OCI-LY3 (cell line): ENCODE measurements at regions not wholly inside any gene's neighbourhood (a gene's known extent, or its start where the extent isn't known, plus 50 kb on each side); places are given as distances from the start of the nearest gene placed in this dataset.
"Not testable (repeated sequence)": the region's sequence is repeated elsewhere in the genome, so short reads cannot be mapped to it uniquely, and the experiment has no call there.

ENCODE experiments used
- H2AFZ ChIP-seq: fragments of 200-600, 300-600 bp; shearing (Covaris generic); 2 replicates; pipeline ENCODE4 v1.6.0; 2014; ENCODE audit warnings: antibody characterized with exemption, low read depth, low read length
- H3K27ac ChIP-seq: fragments of 200-600, 300-600 bp; sonication (generic); 2 replicates; pipeline ENCODE4 v1.5.1; 2014; ENCODE audit warnings: mild to moderate bottlenecking, low read length, moderate library complexity, mixed read lengths
- H3K27me3 ChIP-seq: fragments of 200-600, 300-600 bp; sonication (generic); 2 replicates; pipeline ENCODE4 v1.6.1; 2014; ENCODE audit warnings: low read depth, low read length, mixed read lengths
- H3K36me3 ChIP-seq: fragments of 200-600, 300-600 bp; sonication (generic); replicated peaks from 2 replicates; pipeline ENCODE3; 2014; ENCODE audit warnings: low read depth, low read length, mixed read lengths
- H3K4me1 ChIP-seq: fragments of 300-600, 200-600 bp; sonication (generic); 2 replicates; pipeline ENCODE4 v1.6.1; 2014; ENCODE audit warnings: low read length, mixed read lengths
- H3K4me2 ChIP-seq: fragments of 200-600, 300-600 bp; sonication (generic); 2 replicates; pipeline ENCODE4 v1.6.1; 2014; ENCODE audit warnings: low read length, mixed read lengths
- H3K4me3 ChIP-seq: fragments of 300-600, 200-600 bp; sonication (generic); 2 replicates; pipeline ENCODE4 v1.5.1; 2014; ENCODE audit warnings: antibody characterized with exemption, mild to moderate bottlenecking, low read length, moderate library complexity
- H3K79me2 ChIP-seq: fragments of 300-600, 200-600 bp; shearing (Covaris generic); 2 replicates; pipeline ENCODE4 v1.6.1; 2014; ENCODE audit warnings: mild to moderate bottlenecking, low read length, mixed read lengths
- H3K9ac ChIP-seq: fragments of 300-600, 200-600 bp; shearing (Covaris generic); 2 replicates; pipeline ENCODE4 v1.6.0; 2014; ENCODE audit warnings: mild to moderate bottlenecking, low read length, moderate library complexity
- H3K9me3 ChIP-seq: fragments of 200-600, 300-600 bp; shearing (Covaris generic); 2 replicates; pipeline ENCODE4 v1.6.1; 2014; ENCODE audit warnings: low read length, mixed read lengths; ENCODE audit not compliant: insufficient read depth
- H4K20me1 ChIP-seq: fragments of 200-600, 300-600 bp; sonication (generic); 2 replicates; pipeline ENCODE4 v1.6.1; 2016; ENCODE audit warnings: low read length, mixed read lengths; ENCODE audit not compliant: insufficient read depth
- CTCF ChIP-seq: fragments of 200-600, 300-600 bp; sonication (generic); IDR thresholded peaks from 2 replicates; pipeline ENCODE4 v1.5.1; 2014; ENCODE audit warnings: antibody characterized with exemption, low read length, low read depth
- EZH2phosphoT487 ChIP-seq: fragments of 200-600 bp; shearing (Covaris generic); IDR thresholded peaks from 2 replicates; pipeline ENCODE4 v1.6.1; 2018; ENCODE audit warnings: antibody characterized with exemption, mixed run types, low read depth

DNA sequence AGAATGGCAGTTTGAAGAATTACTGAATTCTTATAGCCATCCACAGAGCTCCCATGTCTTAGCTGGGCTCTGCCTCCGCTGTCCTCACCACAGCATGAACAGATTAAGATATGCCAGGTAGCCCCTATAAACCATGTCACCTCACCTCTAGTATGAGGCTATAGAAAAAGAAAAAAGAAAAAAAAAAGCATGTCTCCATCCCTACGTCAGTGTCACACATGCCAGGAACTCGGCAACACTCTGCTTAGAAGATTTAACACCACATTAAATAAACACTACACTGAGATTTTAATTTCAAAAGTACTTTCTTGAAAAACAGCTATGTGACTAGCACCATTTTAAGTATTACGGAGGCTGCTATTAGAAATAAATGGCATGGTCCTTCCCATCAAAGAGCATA lies 149.4 kb downstream of the CAPZA3 start:
- Histone ChIP-seq H3K4me3 (no peak overlapping the region), H3K36me3 (no peaks in the 10 kb centered on the region), H3K27me3 (no peaks in the 10 kb centered on the region), H3K9me3 (0 out of 2 replicates have a peak, but pooled peaks cover 2% of the 10 kb centered on the region), H3K27ac (no peak overlapping the region), H3K4me1 (no peaks in the 10 kb centered on the region), H3K79me2 (no peaks in the 10 kb centered on the region), H2AFZ (no peak overlapping the region), H3K9ac (no peak overlapping the region), H3K4me2 (no peak overlapping the region), H4K20me1 (no peaks in the 10 kb centered on the region)
- TF ChIP-seq CTCF, result no peak
- TF ChIP-seq EZH2phosphoT487, result no peak

GRCh38 chr12:18888047-18888446 lies 150.1 kb downstream of the CAPZA3 start:
- Histone ChIP-seq H3K4me2 (no peak overlapping the region), H3K4me1 (no peaks in the 10 kb centered on the region), H3K9ac (no peak overlapping the region), H3K9me3 (0 out of 2 replicates have a peak, but pooled peaks cover 2% of the 10 kb centered on the region), H4K20me1 (no peaks in the 10 kb centered on the region), H3K4me3 (no peak overlapping the region), H3K79me2 (no peaks in the 10 kb centered on the region), H3K27me3 (no peaks in the 10 kb centered on the region), H2AFZ (no peak overlapping the region), H3K27ac (no peak overlapping the region), H3K36me3 (no peaks in the 10 kb centered on the region)
- TF ChIP-seq CTCF, result no peak
- TF ChIP-seq EZH2phosphoT487, result no peak

DNA sequence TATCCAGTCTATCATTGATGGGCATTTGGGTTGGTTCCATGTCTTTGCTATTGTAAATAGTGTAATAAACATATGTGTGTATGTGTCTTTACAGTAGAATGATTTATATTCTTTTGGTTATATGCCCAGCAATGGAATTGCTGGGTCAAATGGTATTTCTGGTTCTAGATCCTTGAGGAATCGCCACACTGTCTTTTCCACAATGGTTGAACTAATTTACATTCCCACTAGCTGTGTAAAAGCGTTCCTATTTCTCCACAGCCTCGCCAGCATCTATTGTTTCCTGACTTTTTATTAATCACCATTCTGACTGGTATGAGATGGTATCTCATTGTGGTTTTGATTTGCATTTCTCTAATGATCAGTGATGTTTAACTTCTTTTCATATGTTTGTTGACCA lies 152.7 kb downstream of the CAPZA3 start:
- H3K4me2 ChIP-seq, H3K27me3 ChIP-seq, H4K20me1 ChIP-seq, H3K4me1 ChIP-seq, H3K27ac ChIP-seq, H2AFZ ChIP-seq, H3K79me2 ChIP-seq, H3K36me3 ChIP-seq, H3K4me3 ChIP-seq, H3K9me3 ChIP-seq, H3K9ac ChIP-seq: not testable (repeated sequence)

- Histone ChIP-seq H3K36me3 (no peaks in the 10 kb centered on the region), H3K4me3 (no peak overlapping the region), H3K27me3 (no peaks in the 10 kb centered on the region), H2AFZ (no peak overlapping the region), H3K4me1 (no peaks in the 10 kb centered on the region), H3K27ac (no peak overlapping the region), H3K4me2 (no peak overlapping the region), H3K79me2 (no peaks in the 10 kb centered on the region), H3K9ac (no peak overlapping the region), H3K9me3 (no peaks in the 10 kb centered on the region), H4K20me1 (no peaks in the 10 kb centered on the region)
- no peak for TF ChIP-seq EZH2phosphoT487
- TF ChIP-seq CTCF, result no peak
These were observed 157.6 kb downstream of the CAPZA3 start for GRCh38 chr12:18895540-18895939.

DNA sequence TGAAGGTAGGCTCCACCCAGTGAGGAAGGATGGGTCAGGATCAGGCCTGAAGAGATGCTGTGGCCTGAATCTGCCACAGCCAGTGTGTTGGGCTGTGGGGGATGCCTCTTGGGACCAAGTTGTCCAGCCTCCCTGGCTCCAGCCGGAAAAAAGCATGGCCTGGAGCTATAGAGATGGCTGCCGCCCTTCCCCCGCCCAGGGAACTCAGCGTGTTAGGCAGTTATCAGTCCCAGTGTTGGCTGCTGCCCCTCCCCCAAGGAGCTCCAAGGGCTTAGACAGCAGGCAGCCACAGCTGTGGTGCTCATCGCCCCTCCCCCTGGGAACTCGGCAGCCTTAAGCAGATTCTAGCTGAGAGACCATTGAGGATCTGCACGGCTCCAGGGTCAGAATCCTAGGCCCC lies 158.0 kb downstream of the CAPZA3 start:
- Histone ChIP-seq H4K20me1 (no peaks in the 10 kb centered on the region), H3K4me2 (no peak overlapping the region), H3K4me1 (no peaks in the 10 kb centered on the region), H2AFZ (no peak overlapping the region), H3K79me2 (no peaks in the 10 kb centered on the region), H3K4me3 (no peak overlapping the region), H3K36me3 (no peaks in the 10 kb centered on the region), H3K9ac (no peak overlapping the region), H3K9me3 (no peaks in the 10 kb centered on the region), H3K27ac (no peak overlapping the region), H3K27me3 (no peaks in the 10 kb centered on the region)
- TF ChIP-seq EZH2phosphoT487 (no peak), CTCF (no peak)
